Cardiac muscle cell (in vitro differentiated cells and primary cell): ENCODE measurements at regions not wholly inside any gene's neighbourhood (a gene's known extent, or its start where the extent isn't known, plus 50 kb on each side); places are given as distances from the start of the nearest gene placed in this dataset.

Source experiments
- DNase-seq, 2 donors: peaks; one replicate each; pipeline versions ENCODE4 v3.0.0 to v3.0.0-alpha.2; 2010 to 2017; ENCODE audit warnings: low read depth in 1 of 2, low spot score in 1 of 2
- H3K27ac ChIP-seq: fragments of 200-600 bp; sonication (generic); 2 replicates; pipeline ENCODE4 v1.5.1; 2016
- H3K27me3 ChIP-seq: fragments of 200-600 bp; sonication (generic); 2 replicates; pipeline ENCODE4 v1.6.0; 2016; ENCODE audit warnings: control low read depth
- H3K36me3 ChIP-seq: fragments of 200-600 bp; sonication (generic); 2 replicates; pipeline ENCODE4 v1.5.1; 2016; ENCODE audit warnings: control low read depth
- H3K4me1 ChIP-seq: fragments of 200-600 bp; sonication (generic); 2 replicates; pipeline ENCODE4 v1.8.1; 2017; ENCODE audit warnings: low read depth, mild to moderate bottlenecking, mixed run types
- H3K4me3 ChIP-seq: fragments of 200-600 bp; sonication (generic); 2 replicates; pipeline ENCODE4 v1.5.1; 2016; ENCODE audit warnings: mild to moderate bottlenecking
- H3K9me3 ChIP-seq: fragments of 200-600 bp; sonication (generic); 2 replicates; pipeline ENCODE4 v1.5.1; 2017; ENCODE audit warnings: low read depth, mild to moderate bottlenecking, control low read depth
- CTCF ChIP-seq: IDR thresholded peaks from 2 replicates; pipeline ENCODE4 v1.5.1; 2012; ENCODE audit warnings: low read depth, mild to moderate bottlenecking, low read length

GRCh38 chr6:114906096-114906495 lies 563.3 kb upstream of the HS3ST5 start:
- DNase-seq, result no peak
- no peaks in the 10 kb centered on the region for H3K27me3 ChIP-seq
- no peak for TF ChIP-seq CTCF
- H3K9me3 ChIP-seq, result no peaks in the 10 kb centered on the region
- no peak overlapping the region for H3K4me3 ChIP-seq
- no peaks in the 10 kb centered on the region for H3K4me1 ChIP-seq
- no peaks in the 10 kb centered on the region for H3K36me3 ChIP-seq
- H3K27ac ChIP-seq, result no peak overlapping the region

GRCh38 chr6:114897536-114897935 lies 554.7 kb upstream of the HS3ST5 start:
- no peak overlapping the region for H3K4me3 ChIP-seq
- H3K27me3 ChIP-seq, result no peaks in the 10 kb centered on the region
- no peaks in the 10 kb centered on the region for H3K4me1 ChIP-seq
- no peaks in the 10 kb centered on the region for H3K36me3 ChIP-seq
- DNase-seq, result no peak
- H3K27ac ChIP-seq, result no peak overlapping the region
- no peak for TF ChIP-seq CTCF
- H3K9me3 ChIP-seq, result no peaks in the 10 kb centered on the region

- no peak overlapping the region for H3K27ac ChIP-seq
- no peak for TF ChIP-seq CTCF
- no peaks in the 10 kb centered on the region for H3K4me1 ChIP-seq
- no peak overlapping the region for H3K4me3 ChIP-seq
- no peak for DNase-seq
- no peaks in the 10 kb centered on the region for H3K9me3 ChIP-seq
- H3K27me3 ChIP-seq, result no peaks in the 10 kb centered on the region
- H3K36me3 ChIP-seq, result no peaks in the 10 kb centered on the region
These were observed 549.4 kb upstream of the HS3ST5 start for GRCh38 chr6:114892211-114892610.

GRCh38 chr6:114888241-114888640 lies 545.4 kb upstream of the HS3ST5 start:
- Histone ChIP-seq H3K27me3 (no peaks in the 10 kb centered on the region), H3K27ac (no peak overlapping the region), H3K4me1 (no peaks in the 10 kb centered on the region), H3K36me3 (no peaks in the 10 kb centered on the region), H3K4me3 (no peak overlapping the region), H3K9me3 (no peaks in the 10 kb centered on the region)
- no peak for DNase-seq
- TF ChIP-seq CTCF, result no peak

- H3K4me3 ChIP-seq, result no peak overlapping the region
- H3K27me3 ChIP-seq, result no peaks in the 10 kb centered on the region
- DNase-seq, result no peak
- H3K9me3 ChIP-seq, result no peaks in the 10 kb centered on the region
- H3K27ac ChIP-seq, result no peak overlapping the region
- no peak for TF ChIP-seq CTCF
- H3K36me3 ChIP-seq, result no peaks in the 10 kb centered on the region
- H3K4me1 ChIP-seq, result no peaks in the 10 kb centered on the region
These were observed 544.0 kb upstream of the HS3ST5 start for GRCh38 chr6:114886670-114887436.

- no peaks in the 10 kb centered on the region for H3K27me3 ChIP-seq
- no peak overlapping the region for H3K27ac ChIP-seq
- no peaks in the 10 kb centered on the region for H3K9me3 ChIP-seq
- H3K4me3 ChIP-seq, result no peak overlapping the region
- no peaks in the 10 kb centered on the region for H3K4me1 ChIP-seq
- no peak for TF ChIP-seq CTCF
- no peaks in the 10 kb centered on the region for H3K36me3 ChIP-seq
- DNase-seq, result no peak
These were observed 536.9 kb upstream of the HS3ST5 start for GRCh38 chr6:114879693-114880092.
